ENCODE measurements at regions not wholly inside any gene's neighbourhood (a gene's known extent, or its start where the extent isn't known, plus 50 kb on each side); places are given as distances from the start of the nearest gene placed in this dataset.

DNA sequence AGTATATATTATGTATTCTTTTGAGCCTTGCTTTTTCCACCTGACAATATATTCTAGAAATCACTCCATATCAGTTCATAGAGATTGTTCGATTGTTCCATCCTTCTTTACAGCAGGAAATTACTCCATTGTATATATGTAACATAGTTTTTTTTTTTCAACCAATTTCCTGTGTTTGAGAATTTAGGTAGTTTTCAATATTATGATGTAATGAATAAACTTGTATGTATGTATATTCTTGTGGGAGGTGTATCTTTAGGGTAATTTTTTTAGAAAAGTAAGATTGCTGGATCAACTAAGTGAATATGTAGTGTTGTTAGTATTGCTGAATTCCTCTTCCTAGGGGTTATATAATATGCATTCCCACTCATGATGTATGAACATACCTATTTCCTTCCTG is 165.9 kb upstream of the PITX1 start:
- Histone ChIP-seq H3K27ac (ENCODE audit: low read length) (no peak overlapping the region), H2AFZ (ENCODE audit: low read length) (no peak overlapping the region), H3K79me2 (ENCODE audit: low read length) (no peaks in the 10 kb centered on the region), H3F3A (ENCODE audit: insufficient read depth, low read length) (no peaks in the 10 kb centered on the region), H3K9me3 (replicated peaks; ENCODE audit: insufficient read depth, low read length) (no peaks in the 10 kb centered on the region), H3K9me2 (replicated peaks; ENCODE audit: insufficient read depth, low read length) (no peaks in the 10 kb centered on the region), H3K9ac (ENCODE audit: low read length) (no peak overlapping the region), H3K27me3 (replicated peaks; ENCODE audit: insufficient read depth, low read length) (no peaks in the 10 kb centered on the region), H4K20me1 (ENCODE audit: insufficient read depth, low read length) (no peaks in the 10 kb centered on the region), H3K4me3 (ENCODE audit: low read length) (no peak overlapping the region), H3K4me2 (ENCODE audit: low read depth, low read length) (no peak overlapping the region), H3K36me3 (replicated peaks; ENCODE audit: insufficient read depth, low read length) (no peaks in the 10 kb centered on the region), H3K4me1 (ENCODE audit: low read length) (no peaks in the 10 kb centered on the region)
- DNase-seq = no peak
- no peak for TF ChIP-seq EZH2 (optimal IDR thresholded peaks at IDR 0.05; ENCODE audit: low read depth, low read length)
- TF ChIP-seq CTCF (IDR thresholded peaks at IDR 0.05; ENCODE audit: low read length) = no peak
- TF ChIP-seq EZH2phosphoT487 (IDR thresholded peaks at IDR 0.05; ENCODE audit: low read length) = no peak

DNA sequence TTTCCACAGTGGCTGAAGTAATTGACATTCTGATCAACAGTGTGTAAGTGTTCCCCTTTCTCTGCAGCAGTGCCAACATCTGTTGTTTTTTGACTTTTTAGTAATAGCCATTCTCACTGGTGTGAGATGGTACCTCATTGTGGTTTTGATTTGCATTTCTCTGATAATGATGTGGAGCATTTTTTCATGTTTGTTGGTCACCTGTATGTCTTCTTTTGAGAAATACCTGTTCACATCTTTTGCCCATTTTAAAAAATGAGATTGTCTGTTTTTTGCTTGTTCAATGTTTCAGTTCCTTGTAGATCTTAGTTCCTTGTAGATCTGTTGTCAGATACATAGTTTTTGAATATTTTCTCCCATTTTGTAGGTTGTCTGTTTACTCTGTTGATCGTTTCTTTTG is 162.5 kb upstream of the PITX1 start:
- no peaks in the 10 kb centered on the region for H4K20me1 ChIP-seq (ENCODE audit: insufficient read depth, low read length)
- no peaks in the 10 kb centered on the region for H3K27me3 ChIP-seq (replicated peaks; ENCODE audit: insufficient read depth, low read length)
- H3K36me3 ChIP-seq (replicated peaks; ENCODE audit: insufficient read depth, low read length) = no peaks in the 10 kb centered on the region
- H2AFZ ChIP-seq (ENCODE audit: low read length) = no peak overlapping the region
- H3K4me2 ChIP-seq (ENCODE audit: low read depth, low read length) = no peak overlapping the region
- no peak overlapping the region for H3K4me3 ChIP-seq (ENCODE audit: low read length)
- no peak for TF ChIP-seq EZH2 (optimal IDR thresholded peaks at IDR 0.05; ENCODE audit: low read depth, low read length)
- TF ChIP-seq EZH2phosphoT487 (IDR thresholded peaks at IDR 0.05; ENCODE audit: low read length) = no peak
- TF ChIP-seq CTCF (IDR thresholded peaks at IDR 0.05; ENCODE audit: low read length) = no peak
- no peaks in the 10 kb centered on the region for H3K9me2 ChIP-seq (replicated peaks; ENCODE audit: insufficient read depth, low read length)
- no peak overlapping the region for H3K27ac ChIP-seq (ENCODE audit: low read length)
- H3K4me1 ChIP-seq (ENCODE audit: low read length) = no peaks in the 10 kb centered on the region
- H3K9me3 ChIP-seq (replicated peaks; ENCODE audit: insufficient read depth, low read length) = no peaks in the 10 kb centered on the region
- no peak for DNase-seq
- no peak overlapping the region for H3K9ac ChIP-seq (ENCODE audit: low read length)
- no peaks in the 10 kb centered on the region for H3K79me2 ChIP-seq (ENCODE audit: low read length)
- no peaks in the 10 kb centered on the region for H3F3A ChIP-seq (ENCODE audit: insufficient read depth, low read length)

- Histone ChIP-seq H3K9me2 (replicated peaks; ENCODE audit: insufficient read depth, low read length) (no peaks in the 10 kb centered on the region), H2AFZ (ENCODE audit: low read length) (no peak overlapping the region), H3K4me2 (ENCODE audit: low read depth, low read length) (no peak overlapping the region), H3K4me3 (ENCODE audit: low read length) (no peak overlapping the region), H3K27ac (ENCODE audit: low read length) (no peak overlapping the region), H3K36me3 (replicated peaks; ENCODE audit: insufficient read depth, low read length) (no peaks in the 10 kb centered on the region), H3K27me3 (replicated peaks; ENCODE audit: insufficient read depth, low read length) (no peaks in the 10 kb centered on the region), H3K9me3 (replicated peaks; ENCODE audit: insufficient read depth, low read length) (no peaks in the 10 kb centered on the region), H3K9ac (ENCODE audit: low read length) (no peak overlapping the region), H3F3A (ENCODE audit: insufficient read depth, low read length) (no peaks in the 10 kb centered on the region), H3K4me1 (ENCODE audit: low read length) (no peaks in the 10 kb centered on the region), H3K79me2 (ENCODE audit: low read length) (no peaks in the 10 kb centered on the region), H4K20me1 (ENCODE audit: insufficient read depth, low read length) (no peaks in the 10 kb centered on the region)
- no peak for DNase-seq
- TF ChIP-seq EZH2 (optimal IDR thresholded peaks at IDR 0.05; ENCODE audit: low read depth, low read length) = no peak
- no peak for TF ChIP-seq EZH2phosphoT487 (IDR thresholded peaks at IDR 0.05; ENCODE audit: low read length)
- no peak for TF ChIP-seq CTCF (IDR thresholded peaks at IDR 0.05; ENCODE audit: low read length)
These were observed 161.2 kb upstream of the PITX1 start for GRCh38 chr5:135195270-135195608.
